Spleen (tissue), 7 donors: ENCODE measurements at regions not wholly inside any gene's neighbourhood (a gene's known extent, or its start where the extent isn't known, plus 50 kb on each side); places are given as distances from the start of the nearest gene placed in this dataset.

Experiments
- CTCF ChIP-seq, 11 experiments: fragments of 200-600 bp in 7 of 11; fragments of 450-650 bp in 4 of 11; sonication (generic) in 4 of 11; IDR thresholded peaks in 8 of 11; conservative IDR thresholded peaks in 3 of 11; 1 replicate in 7 of 11; 2 replicates in 4 of 11; pipeline versions ENCODE4 v1.4.0 to v1.8.0; 2016 to 2021; ENCODE audit warnings: antibody characterized with exemption in 11 of 11, inconsistent platforms in 4 of 11, mild to moderate bottlenecking in 1 of 11
- POLR2AphosphoS5 ChIP-seq, 3 donors: sonication (generic); formaldehyde crosslinking; IDR thresholded peaks; one replicate each; pipeline ENCODE4 v1.5.1; 2017; ENCODE audit warnings: antibody characterized with exemption in 3 of 3
- donor health status: DM: no; HTN: no; CAD: no; lungs with moderate emphysema.
- donor health status: DM: no; HTN: no; CAD: no.
- donor health status: DM: no; HTN: no; CAD: no.

GRCh38 chr10:90204131-90204955 is 503.0 kb downstream of the KIF20B start:
- TF ChIP-seq CTCF (IDR thresholded peaks at IDR 0.05 in 8 of 11, conservative IDR thresholded peaks at IDR 0.05 in 3 of 11), result no peak
- no peak for TF ChIP-seq POLR2AphosphoS5 (IDR thresholded peaks at IDR 0.05)
